ENCODE measurements at regions not wholly inside any gene's neighbourhood (a gene's known extent, or its start where the extent isn't known, plus 50 kb on each side); places are given as distances from the start of the nearest gene placed in this dataset.

GRCh38 chr3:30318110-30318509 lies 288.3 kb upstream of the TGFBR2 start (continued):
- TF ChIP-seq, protein P1, sequence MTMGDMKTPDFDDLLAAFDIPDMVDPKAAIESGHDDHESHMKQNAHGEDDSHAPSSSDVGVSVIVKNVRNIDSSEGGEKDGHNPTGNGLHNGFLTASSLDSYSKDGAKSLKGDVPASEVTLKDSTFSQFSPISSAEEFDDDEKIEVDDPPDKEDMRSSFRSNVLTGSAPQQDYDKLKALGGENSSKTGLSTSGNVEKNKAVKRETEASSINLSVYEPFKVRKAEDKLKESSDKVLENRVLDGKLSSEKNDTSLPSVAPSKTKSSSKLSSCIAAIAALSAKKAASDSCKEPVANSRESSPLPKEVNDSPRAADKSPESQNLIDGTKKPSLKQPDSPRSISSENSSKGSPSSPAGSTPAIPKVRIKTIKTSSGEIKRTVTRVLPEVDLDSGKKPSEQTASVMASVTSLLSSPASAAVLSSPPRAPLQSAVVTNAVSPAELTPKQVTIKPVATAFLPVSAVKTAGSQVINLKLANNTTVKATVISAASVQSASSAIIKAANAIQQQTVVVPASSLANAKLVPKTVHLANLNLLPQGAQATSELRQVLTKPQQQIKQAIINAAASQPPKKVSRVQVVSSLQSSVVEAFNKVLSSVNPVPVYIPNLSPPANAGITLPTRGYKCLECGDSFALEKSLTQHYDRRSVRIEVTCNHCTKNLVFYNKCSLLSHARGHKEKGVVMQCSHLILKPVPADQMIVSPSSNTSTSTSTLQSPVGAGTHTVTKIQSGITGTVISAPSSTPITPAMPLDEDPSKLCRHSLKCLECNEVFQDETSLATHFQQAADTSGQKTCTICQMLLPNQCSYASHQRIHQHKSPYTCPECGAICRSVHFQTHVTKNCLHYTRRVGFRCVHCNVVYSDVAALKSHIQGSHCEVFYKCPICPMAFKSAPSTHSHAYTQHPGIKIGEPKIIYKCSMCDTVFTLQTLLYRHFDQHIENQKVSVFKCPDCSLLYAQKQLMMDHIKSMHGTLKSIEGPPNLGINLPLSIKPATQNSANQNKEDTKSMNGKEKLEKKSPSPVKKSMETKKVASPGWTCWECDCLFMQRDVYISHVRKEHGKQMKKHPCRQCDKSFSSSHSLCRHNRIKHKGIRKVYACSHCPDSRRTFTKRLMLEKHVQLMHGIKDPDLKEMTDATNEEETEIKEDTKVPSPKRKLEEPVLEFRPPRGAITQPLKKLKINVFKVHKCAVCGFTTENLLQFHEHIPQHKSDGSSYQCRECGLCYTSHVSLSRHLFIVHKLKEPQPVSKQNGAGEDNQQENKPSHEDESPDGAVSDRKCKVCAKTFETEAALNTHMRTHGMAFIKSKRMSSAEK (CRISPR knock-in tag; IDR thresholded peaks at IDR 0.05; ENCODE audit: borderline replicate concordance) = no peak
- TF ChIP-seq, protein P2, sequence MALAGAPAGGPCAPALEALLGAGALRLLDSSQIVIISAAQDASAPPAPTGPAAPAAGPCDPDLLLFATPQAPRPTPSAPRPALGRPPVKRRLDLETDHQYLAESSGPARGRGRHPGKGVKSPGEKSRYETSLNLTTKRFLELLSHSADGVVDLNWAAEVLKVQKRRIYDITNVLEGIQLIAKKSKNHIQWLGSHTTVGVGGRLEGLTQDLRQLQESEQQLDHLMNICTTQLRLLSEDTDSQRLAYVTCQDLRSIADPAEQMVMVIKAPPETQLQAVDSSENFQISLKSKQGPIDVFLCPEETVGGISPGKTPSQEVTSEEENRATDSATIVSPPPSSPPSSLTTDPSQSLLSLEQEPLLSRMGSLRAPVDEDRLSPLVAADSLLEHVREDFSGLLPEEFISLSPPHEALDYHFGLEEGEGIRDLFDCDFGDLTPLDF (CRISPR knock-in tag; IDR thresholded peaks at IDR 0.05) = no peak
- TF ChIP-seq CBFB (CRISPR knock-in tag; IDR thresholded peaks at IDR 0.05; ENCODE audit: low read depth) (no peak), ZBTB21 (CRISPR knock-in tag; IDR thresholded peaks at IDR 0.05; ENCODE audit: borderline replicate concordance) (no peak)

DNA sequence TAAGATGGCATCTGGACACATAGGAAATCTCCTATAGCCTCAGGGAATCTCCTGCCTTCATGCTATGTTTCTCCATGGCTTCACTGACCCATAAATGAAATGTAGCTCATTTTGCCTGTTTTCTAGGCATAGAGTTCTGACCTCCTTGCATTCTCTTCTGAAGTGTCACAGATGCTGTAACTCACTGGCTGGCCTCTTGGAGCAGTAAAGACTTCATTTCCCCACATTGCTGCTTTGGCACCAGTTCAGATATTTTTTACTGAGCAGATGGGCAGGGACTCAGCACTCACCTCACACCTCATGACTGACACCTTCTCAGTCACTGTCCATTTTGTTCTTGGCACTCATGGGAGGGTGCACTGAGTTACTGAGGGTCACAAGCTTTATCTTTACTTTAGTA lies 286.7 kb upstream of the TGFBR2 start:
- ChIA-PET POLR2A (no interaction called here), CTCF (interaction anchor here (0.6 to 1.5 kb wide), 7 partner anchors 11 to 432 kb away, joined by 3 to 12 read pairs (median 4); no protein-coding TSS in a partner anchor)
- Mint-ChIP-seq H3K36me3 (peaks cover 8% of the 10 kb centered on the region), H3K9me3 (peaks cover 24% of the 10 kb centered on the region), H3K27ac (no peak overlapping the region), H3K4me3 (no peak overlapping the region), H3K4me1 (no peaks in the 10 kb centered on the region), H3K27me3 (ENCODE audit: low read depth) (no peaks in the 10 kb centered on the region)
- ATAC-seq (peak; percentile 98), DNase-seq (ENCODE audit: low spot score) (peak; percentile 25)
- TF ChIP-seq CTCF (IDR thresholded peaks at IDR 0.05) (no peak; the same call in 1 of the 2 replicates), ZNF232 (CRISPR knock-in tag; IDR thresholded peaks at IDR 0.05) (no peak), ESRRA (CRISPR knock-in tag; IDR thresholded peaks at IDR 0.05; ENCODE audit: borderline replicate concordance) (no peak), ZNF263 (CRISPR knock-in tag; IDR thresholded peaks at IDR 0.05; ENCODE audit: low read depth) (no peak), ETV6 (CRISPR knock-in tag; IDR thresholded peaks at IDR 0.05) (no peak), ZNF416 (CRISPR knock-in tag; IDR thresholded peaks at IDR 0.05) (no peak), NFE2L1 (CRISPR knock-in tag; IDR thresholded peaks at IDR 0.05) (no peak), GRHL2 (CRISPR knock-in tag; IDR thresholded peaks at IDR 0.05; ENCODE audit: insufficient replicate concordance, severe bottlenecking) (no peak), ATF1 (CRISPR knock-in tag; IDR thresholded peaks at IDR 0.05) (no peak), OVOL2 (CRISPR knock-in tag; IDR thresholded peaks at IDR 0.05; ENCODE audit: borderline replicate concordance) (no peak), NFYB (CRISPR knock-in tag; conservative IDR thresholded peaks at IDR 0.05; ENCODE audit: low read depth) (no peak), CREM (CRISPR knock-in tag; IDR thresholded peaks at IDR 0.05) (no peak), FOXJ3 (CRISPR knock-in tag; IDR thresholded peaks at IDR 0.05; ENCODE audit: borderline replicate concordance) (no peak)
- TF ChIP-seq, protein P3, sequence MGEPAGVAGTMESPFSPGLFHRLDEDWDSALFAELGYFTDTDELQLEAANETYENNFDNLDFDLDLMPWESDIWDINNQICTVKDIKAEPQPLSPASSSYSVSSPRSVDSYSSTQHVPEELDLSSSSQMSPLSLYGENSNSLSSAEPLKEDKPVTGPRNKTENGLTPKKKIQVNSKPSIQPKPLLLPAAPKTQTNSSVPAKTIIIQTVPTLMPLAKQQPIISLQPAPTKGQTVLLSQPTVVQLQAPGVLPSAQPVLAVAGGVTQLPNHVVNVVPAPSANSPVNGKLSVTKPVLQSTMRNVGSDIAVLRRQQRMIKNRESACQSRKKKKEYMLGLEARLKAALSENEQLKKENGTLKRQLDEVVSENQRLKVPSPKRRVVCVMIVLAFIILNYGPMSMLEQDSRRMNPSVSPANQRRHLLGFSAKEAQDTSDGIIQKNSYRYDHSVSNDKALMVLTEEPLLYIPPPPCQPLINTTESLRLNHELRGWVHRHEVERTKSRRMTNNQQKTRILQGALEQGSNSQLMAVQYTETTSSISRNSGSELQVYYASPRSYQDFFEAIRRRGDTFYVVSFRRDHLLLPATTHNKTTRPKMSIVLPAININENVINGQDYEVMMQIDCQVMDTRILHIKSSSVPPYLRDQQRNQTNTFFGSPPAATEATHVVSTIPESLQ (CRISPR knock-in tag; IDR thresholded peaks at IDR 0.05) = no peak
- TF ChIP-seq, protein P4, sequence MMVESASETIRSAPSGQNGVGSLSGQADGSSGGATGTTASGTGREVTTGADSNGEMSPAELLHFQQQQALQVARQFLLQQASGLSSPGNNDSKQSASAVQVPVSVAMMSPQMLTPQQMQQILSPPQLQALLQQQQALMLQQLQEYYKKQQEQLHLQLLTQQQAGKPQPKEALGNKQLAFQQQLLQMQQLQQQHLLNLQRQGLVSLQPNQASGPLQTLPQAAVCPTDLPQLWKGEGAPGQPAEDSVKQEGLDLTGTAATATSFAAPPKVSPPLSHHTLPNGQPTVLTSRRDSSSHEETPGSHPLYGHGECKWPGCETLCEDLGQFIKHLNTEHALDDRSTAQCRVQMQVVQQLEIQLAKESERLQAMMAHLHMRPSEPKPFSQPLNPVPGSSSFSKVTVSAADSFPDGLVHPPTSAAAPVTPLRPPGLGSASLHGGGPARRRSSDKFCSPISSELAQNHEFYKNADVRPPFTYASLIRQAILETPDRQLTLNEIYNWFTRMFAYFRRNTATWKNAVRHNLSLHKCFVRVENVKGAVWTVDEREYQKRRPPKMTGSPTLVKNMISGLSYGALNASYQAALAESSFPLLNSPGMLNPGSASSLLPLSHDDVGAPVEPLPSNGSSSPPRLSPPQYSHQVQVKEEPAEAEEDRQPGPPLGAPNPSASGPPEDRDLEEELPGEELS (CRISPR knock-in tag; IDR thresholded peaks at IDR 0.05) = no peak
- TF ChIP-seq, protein P5, sequence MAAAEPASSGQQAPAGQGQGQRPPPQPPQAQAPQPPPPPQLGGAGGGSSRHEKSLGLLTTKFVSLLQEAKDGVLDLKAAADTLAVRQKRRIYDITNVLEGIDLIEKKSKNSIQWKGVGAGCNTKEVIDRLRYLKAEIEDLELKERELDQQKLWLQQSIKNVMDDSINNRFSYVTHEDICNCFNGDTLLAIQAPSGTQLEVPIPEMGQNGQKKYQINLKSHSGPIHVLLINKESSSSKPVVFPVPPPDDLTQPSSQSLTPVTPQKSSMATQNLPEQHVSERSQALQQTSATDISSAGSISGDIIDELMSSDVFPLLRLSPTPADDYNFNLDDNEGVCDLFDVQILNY (CRISPR knock-in tag; IDR thresholded peaks at IDR 0.05) = no peak
- TF ChIP-seq, protein P6, sequence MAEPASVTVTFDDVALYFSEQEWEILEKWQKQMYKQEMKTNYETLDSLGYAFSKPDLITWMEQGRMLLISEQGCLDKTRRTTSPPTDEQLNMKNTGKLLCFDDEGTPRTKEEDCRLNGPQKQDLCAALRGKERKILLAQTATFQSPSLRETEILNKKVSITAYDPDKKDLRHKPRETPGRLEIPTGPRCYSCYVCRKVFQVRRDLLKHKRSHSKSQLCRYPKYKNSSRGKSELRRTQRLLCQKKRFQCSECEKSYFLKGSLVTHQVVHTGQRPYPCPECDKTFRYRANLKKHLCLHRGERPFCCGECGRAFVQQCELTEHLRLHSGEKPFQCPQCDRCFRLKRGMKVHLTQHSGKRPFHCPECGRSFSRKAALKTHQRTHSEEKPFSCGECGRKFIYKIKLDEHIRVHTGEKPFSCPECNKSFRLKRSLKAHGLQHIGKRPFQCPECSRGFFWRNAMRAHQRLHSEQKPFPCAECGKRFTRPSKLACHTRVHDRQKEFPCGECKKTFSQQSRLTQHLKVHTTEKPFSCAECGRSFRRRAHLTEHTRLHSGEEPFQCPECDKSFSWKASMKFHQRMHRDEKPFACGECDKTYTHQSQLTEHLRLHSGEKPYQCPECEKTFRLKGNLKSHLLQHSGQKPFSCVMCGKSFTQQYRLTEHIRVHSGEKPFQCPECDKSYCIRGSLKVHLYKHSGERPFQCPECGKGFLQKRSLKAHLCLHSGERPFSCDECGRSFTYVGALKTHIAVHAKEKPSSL (CRISPR knock-in tag; conservative IDR thresholded peaks at IDR 0.05) = no peak
